ENCODE measurements at regions not wholly inside any gene's neighbourhood (a gene's known extent, or its start where the extent isn't known, plus 50 kb on each side); places are given as distances from the start of the nearest gene placed in this dataset.
"Not testable (repeated sequence)": the region's sequence is repeated elsewhere in the genome, so short reads cannot be mapped to it uniquely, and the experiment has no call there.

DNA sequence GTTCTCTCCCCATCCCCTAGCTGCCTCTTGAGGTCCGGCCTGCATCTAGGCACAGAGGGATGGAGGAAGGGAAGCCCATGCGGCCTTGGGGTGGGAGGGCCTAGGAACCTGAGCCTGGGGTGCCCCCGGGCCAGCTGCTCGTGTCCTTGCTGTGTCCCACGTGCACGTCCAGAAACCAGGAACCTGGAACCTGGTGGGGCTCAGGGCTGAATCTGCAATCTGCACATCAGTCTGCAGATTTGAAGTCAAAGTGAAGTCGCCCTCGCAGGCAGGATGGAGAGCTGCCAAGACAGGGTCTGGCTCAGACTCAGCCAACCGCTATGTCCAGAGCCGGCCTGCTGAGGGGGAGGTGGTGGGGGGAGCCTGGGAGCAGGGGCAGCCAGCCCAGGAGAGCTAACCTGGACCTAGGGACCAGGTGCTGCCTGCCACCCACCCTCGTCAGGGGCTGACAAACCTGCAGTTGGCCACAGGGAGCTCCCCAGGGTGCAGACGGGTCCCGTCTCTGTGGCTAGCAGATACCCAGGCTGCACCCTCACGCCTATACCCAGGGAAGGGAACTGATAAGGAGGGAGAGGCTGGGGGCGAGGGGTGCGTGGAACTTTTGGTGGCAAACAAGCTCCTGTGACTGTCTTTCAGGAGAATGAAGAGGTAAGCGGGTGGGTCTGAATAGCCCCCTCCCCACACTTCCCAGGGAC is 103.5 kb upstream of the SIMC1 start:
- Histone ChIP-seq H2BK120ac (ENCODE audit: low read depth, low read length, poor library complexity, severe bottlenecking) (no peak overlapping the region), H3K4me2 (ENCODE audit: insufficient read depth, insufficient read length, low read length) (peak overlapping the region; percentile 93), H4K5ac (ENCODE audit: insufficient read length, low read depth, low read length) (no peak overlapping the region), H3K27me3 (ENCODE audit: insufficient read depth, low read length) (peaks cover 5% of the 10 kb centered on the region; the same call in 1 of the 2 replicates), H3K79me1 (ENCODE audit: insufficient read depth, low read depth, low read length, poor library complexity, severe bottlenecking) (no peaks in the 10 kb centered on the region), H3K27ac (ENCODE audit: insufficient read length, low read depth, low read length) (no peak overlapping the region), H3K56ac (ENCODE audit: insufficient read length, low read depth, low read length) (no peak overlapping the region), H3K14ac (ENCODE audit: insufficient read depth, low read length) (no peak overlapping the region), H2AK5ac (ENCODE audit: insufficient read length, low read length) (no peak overlapping the region), H3K79me2 (ENCODE audit: insufficient read depth, low read length) (no peaks in the 10 kb centered on the region), H4K91ac (ENCODE audit: insufficient read length, low read depth, low read length) (no peak overlapping the region), H3T11ph (ENCODE audit: low read length) (no peak overlapping the region), H2BK15ac (ENCODE audit: low read depth, low read length) (no peak overlapping the region), H2AFZ (ENCODE audit: low read length) (no peak overlapping the region), H3K9me3 (ENCODE audit: control insufficient read depth, low read depth, low read length) (no peaks in the 10 kb centered on the region), H3K4me1 (ENCODE audit: insufficient read depth, low read length) (no peaks in the 10 kb centered on the region; the same call in 1 of the 2 replicates), H4K20me1 (ENCODE audit: control insufficient read depth, insufficient read depth, insufficient read length) (no peaks in the 10 kb centered on the region), H3K23me2 (ENCODE audit: insufficient read length, low read depth, low read length, poor library complexity, severe bottlenecking) (peaks cover 15% of the 10 kb centered on the region), H4K8ac (replicated peaks; ENCODE audit: insufficient read length, low read depth, low read length) (no peak overlapping the region), H2BK20ac (ENCODE audit: low read depth, low read length, poor library complexity, severe bottlenecking) (no peak overlapping the region), H3K9ac (ENCODE audit: extremely low read depth, insufficient read length, low read length) (no peak overlapping the region), H3K18ac (ENCODE audit: insufficient read length, low read depth, low read length) (peak overlapping the region; percentile 34), H2BK12ac (ENCODE audit: insufficient read length, low read depth, low read length) (no peak overlapping the region), H3K4ac (ENCODE audit: low read depth, low read length) (no peak overlapping the region), H3K23ac (ENCODE audit: insufficient read length, low read depth, low read length) (no peak overlapping the region), H2BK5ac (ENCODE audit: insufficient read length, low read length) (no peak overlapping the region)
- no peaks in the 10 kb centered on the region for H3K9me3 Mint-ChIP-seq
- H3K4me1 Mint-ChIP-seq = peaks cover 8 to 19% of the 10 kb centered on the region in 2 experiments
- H3K27ac Mint-ChIP-seq = peak overlapping the region in 1 of 3 experiments; percentile 89; a peak in 1 of 7 replicates
- peaks cover 25% of the 10 kb centered on the region for H3K27me3 Mint-ChIP-seq (ENCODE audit: low read depth)
- no peaks in the 10 kb centered on the region for H3K36me3 Mint-ChIP-seq (ENCODE audit: insufficient read depth in 1 of 3, low read depth in 3 of 3)
- WGBS (ENCODE audit: extremely low coverage, insufficient read length, low lambda C conversion rate) = no CpG with 5 or more reads among the region's 17 CpGs
- TF ChIP-seq, protein P1, sequence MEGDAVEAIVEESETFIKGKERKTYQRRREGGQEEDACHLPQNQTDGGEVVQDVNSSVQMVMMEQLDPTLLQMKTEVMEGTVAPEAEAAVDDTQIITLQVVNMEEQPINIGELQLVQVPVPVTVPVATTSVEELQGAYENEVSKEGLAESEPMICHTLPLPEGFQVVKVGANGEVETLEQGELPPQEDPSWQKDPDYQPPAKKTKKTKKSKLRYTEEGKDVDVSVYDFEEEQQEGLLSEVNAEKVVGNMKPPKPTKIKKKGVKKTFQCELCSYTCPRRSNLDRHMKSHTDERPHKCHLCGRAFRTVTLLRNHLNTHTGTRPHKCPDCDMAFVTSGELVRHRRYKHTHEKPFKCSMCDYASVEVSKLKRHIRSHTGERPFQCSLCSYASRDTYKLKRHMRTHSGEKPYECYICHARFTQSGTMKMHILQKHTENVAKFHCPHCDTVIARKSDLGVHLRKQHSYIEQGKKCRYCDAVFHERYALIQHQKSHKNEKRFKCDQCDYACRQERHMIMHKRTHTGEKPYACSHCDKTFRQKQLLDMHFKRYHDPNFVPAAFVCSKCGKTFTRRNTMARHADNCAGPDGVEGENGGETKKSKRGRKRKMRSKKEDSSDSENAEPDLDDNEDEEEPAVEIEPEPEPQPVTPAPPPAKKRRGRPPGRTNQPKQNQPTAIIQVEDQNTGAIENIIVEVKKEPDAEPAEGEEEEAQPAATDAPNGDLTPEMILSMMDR (conservative IDR thresholded peaks at IDR 0.05) = no peak
- peak overlapping the region in 1 of 2 experiments; percentile 60; a peak in 2 of 5 replicates for H3K4me3 Mint-ChIP-seq
- DNase-seq = no peak

DNA sequence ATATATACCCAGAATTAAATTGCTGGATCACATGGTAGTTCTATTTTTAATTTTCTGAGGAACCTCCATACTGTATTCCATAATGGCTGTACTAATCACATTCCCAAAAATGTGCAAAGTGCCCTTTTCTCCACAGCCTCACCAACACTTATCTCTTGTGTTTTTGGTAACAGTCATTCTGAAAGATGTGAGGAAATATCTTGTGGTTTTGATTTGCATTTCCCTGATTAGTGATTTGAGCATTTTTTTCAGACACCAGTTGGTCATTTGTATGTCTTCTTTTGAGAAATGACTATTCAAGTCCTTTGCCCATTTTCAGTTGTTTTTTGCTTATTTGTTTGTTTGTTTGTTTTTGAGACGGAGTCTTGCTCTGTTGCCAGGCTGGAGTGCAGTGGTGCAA is 98.1 kb upstream of the SIMC1 start:
- not testable (repeated sequence) for H3K27ac ChIP-seq (ENCODE audit: insufficient read length, low read depth, low read length); H3K9me3 Mint-ChIP-seq; H3K18ac ChIP-seq (ENCODE audit: insufficient read length, low read depth, low read length); H2BK120ac ChIP-seq (ENCODE audit: low read depth, low read length, poor library complexity, severe bottlenecking); H3K79me2 ChIP-seq (ENCODE audit: insufficient read depth, low read length); H3K4me1 Mint-ChIP-seq; H3K9me3 ChIP-seq (ENCODE audit: control insufficient read depth, low read depth, low read length); H3K79me1 ChIP-seq (ENCODE audit: insufficient read depth, low read depth, low read length, poor library complexity, severe bottlenecking); H3K14ac ChIP-seq (ENCODE audit: insufficient read depth, low read length); H3K36me3 Mint-ChIP-seq (ENCODE audit: insufficient read depth in 1 of 3, low read depth in 3 of 3); H4K91ac ChIP-seq (ENCODE audit: insufficient read length, low read depth, low read length); H2AFZ ChIP-seq (ENCODE audit: low read length); H4K20me1 ChIP-seq (ENCODE audit: control insufficient read depth, insufficient read depth, insufficient read length); H3K56ac ChIP-seq (ENCODE audit: insufficient read length, low read depth, low read length); H4K8ac ChIP-seq (replicated peaks; ENCODE audit: insufficient read length, low read depth, low read length); H3K23me2 ChIP-seq (ENCODE audit: insufficient read length, low read depth, low read length, poor library complexity, severe bottlenecking); H3K4me1 ChIP-seq (ENCODE audit: insufficient read depth, low read length); H3K23ac ChIP-seq (ENCODE audit: insufficient read length, low read depth, low read length); H3K4me2 ChIP-seq (ENCODE audit: insufficient read depth, insufficient read length, low read length); DNase-seq; H2BK20ac ChIP-seq (ENCODE audit: low read depth, low read length, poor library complexity, severe bottlenecking); H4K5ac ChIP-seq (ENCODE audit: insufficient read length, low read depth, low read length); H3K27me3 ChIP-seq (ENCODE audit: insufficient read depth, low read length); H3K4me3 Mint-ChIP-seq; H2BK15ac ChIP-seq (ENCODE audit: low read depth, low read length); H3T11ph ChIP-seq (ENCODE audit: low read length); H3K27ac Mint-ChIP-seq; H3K4ac ChIP-seq (ENCODE audit: low read depth, low read length); H2AK5ac ChIP-seq (ENCODE audit: insufficient read length, low read length); H2BK12ac ChIP-seq (ENCODE audit: insufficient read length, low read depth, low read length); H3K9ac ChIP-seq (ENCODE audit: extremely low read depth, insufficient read length, low read length); H2BK5ac ChIP-seq (ENCODE audit: insufficient read length, low read length)
- peaks cover 24% of the 10 kb centered on the region for H3K27me3 Mint-ChIP-seq (ENCODE audit: low read depth)
- no CpG with 5 or more reads among the region's 1 CpG for WGBS (ENCODE audit: extremely low coverage, insufficient read length, low lambda C conversion rate)

Data from H9 (cell line).